ENCODE measurements at regions not wholly inside any gene's neighbourhood (a gene's known extent, or its start where the extent isn't known, plus 50 kb on each side); places are given as distances from the start of the nearest gene placed in this dataset.
"Not testable (repeated sequence)": the region's sequence is repeated elsewhere in the genome, so short reads cannot be mapped to it uniquely, and the experiment has no call there.

GRCh38 chr2:131646669-131647297 is 119.1 kb downstream of the CCDC74A start:
- H3K4me3 ChIP-seq = peak overlapping the region; percentile 16 to 35
- no peaks in the 10 kb centered on the region for H3K4me1 ChIP-seq
- no peak overlapping the region for H3K27ac ChIP-seq
- DNase-seq (ENCODE audit: low spot score in 2 of 2) = no peak
- no peak for TF ChIP-seq CTCF (IDR thresholded peaks at IDR 0.05)
- no peaks in the 10 kb centered on the region for H3K36me3 ChIP-seq
- no peaks in the 10 kb centered on the region for H3K9me3 ChIP-seq
- intact Hi-C loops (cut with DNase I) = no loop called here
- no peaks in the 10 kb centered on the region for H3K27me3 ChIP-seq

GRCh38 chr2:131648565-131648964 is 120.9 kb downstream of the CCDC74A start:
- H3K4me1 ChIP-seq; intact Hi-C loops (cut with DNase I); H3K4me3 ChIP-seq; H3K27me3 ChIP-seq; H3K27ac ChIP-seq; H3K36me3 ChIP-seq; DNase-seq (ENCODE audit: low spot score in 2 of 2); H3K9me3 ChIP-seq: not testable (repeated sequence)

- DNase-seq (ENCODE audit: low spot score in 2 of 2); H3K27me3 ChIP-seq; H3K4me1 ChIP-seq; intact Hi-C loops (cut with DNase I); H3K36me3 ChIP-seq; H3K4me3 ChIP-seq; H3K9me3 ChIP-seq; H3K27ac ChIP-seq: not testable (repeated sequence)
These were observed 124.6 kb downstream of the CCDC74A start for GRCh38 chr2:131652246-131652645.

- intact Hi-C loops (cut with DNase I); H3K4me1 ChIP-seq; H3K9me3 ChIP-seq; H3K27me3 ChIP-seq; H3K36me3 ChIP-seq; H3K4me3 ChIP-seq; DNase-seq (ENCODE audit: low spot score in 2 of 2); H3K27ac ChIP-seq: not testable (repeated sequence)
These were observed 126.4 kb downstream of the CCDC74A start for GRCh38 chr2:131654107-131654506.

GRCh38 chr2:131656816-131657633 is 129.3 kb downstream of the CCDC74A start:
- Histone ChIP-seq H3K27ac (no peak overlapping the region), H3K4me1 (no peaks in the 10 kb centered on the region), H3K9me3 (no peaks in the 10 kb centered on the region), H3K36me3 (no peaks in the 10 kb centered on the region), H3K4me3 (no peak overlapping the region), H3K27me3 (no peaks in the 10 kb centered on the region)
- intact Hi-C loops (cut with DNase I) = no loop called here
- no peak for TF ChIP-seq CTCF (IDR thresholded peaks at IDR 0.05)
- DNase-seq (ENCODE audit: low spot score in 2 of 2) = no peak

- DNase-seq (ENCODE audit: low spot score in 2 of 2) = no peak
- no peaks in the 10 kb centered on the region for H3K9me3 ChIP-seq
- no peaks in the 10 kb centered on the region for H3K27me3 ChIP-seq
- no peak for TF ChIP-seq CTCF (IDR thresholded peaks at IDR 0.05)
- no peak overlapping the region for H3K4me3 ChIP-seq
- H3K27ac ChIP-seq = no peak overlapping the region
- no peaks in the 10 kb centered on the region for H3K36me3 ChIP-seq
- intact Hi-C loops (cut with DNase I) = no loop called here
- no peaks in the 10 kb centered on the region for H3K4me1 ChIP-seq
These were observed 130.4 kb downstream of the CCDC74A start for GRCh38 chr2:131657895-131658768.

- no peaks in the 10 kb centered on the region for H3K36me3 ChIP-seq
- H3K9me3 ChIP-seq = no peaks in the 10 kb centered on the region
- H3K27ac ChIP-seq = no peak overlapping the region
- no peaks in the 10 kb centered on the region for H3K27me3 ChIP-seq
- no peaks in the 10 kb centered on the region for H3K4me1 ChIP-seq
- intact Hi-C loops (cut with DNase I) = no loop called here
- no peak for DNase-seq (ENCODE audit: low spot score in 2 of 2)
- H3K4me3 ChIP-seq = no peak overlapping the region
- no peak for TF ChIP-seq CTCF (IDR thresholded peaks at IDR 0.05)
These were observed 131.1 kb downstream of the CCDC74A start for GRCh38 chr2:131658769-131659131.
